ENCODE measurements at regions not wholly inside any gene's neighbourhood (a gene's known extent, or its start where the extent isn't known, plus 50 kb on each side); places are given as distances from the start of the nearest gene placed in this dataset.

GRCh38 chr2:11903085-11903606 is 156.7 kb downstream of the LPIN1 start:
- H3K4me3 ChIP-seq (ENCODE audit: low read depth, poor library complexity, severe bottlenecking) = no peak overlapping the region
- intact Hi-C loops (cut with DNase I; ENCODE audit: low total_unique reads) = loop anchor here (2.0 kb wide), 1 partner anchor 28 kb away; no protein-coding TSS in a partner anchor
- no peak for DNase-seq (ENCODE audit: low spot score in 2 of 2)
- TF ChIP-seq POLR2A (IDR thresholded peaks at IDR 0.05) = no peak
- WGBS, 2 donors = 67 to 82% methylated on average over 4 of the region's 4 CpGs

- TF ChIP-seq CTCF (IDR thresholded peaks at IDR 0.05) (no peak), POLR2A (IDR thresholded peaks at IDR 0.05) (no peak)
- WGBS, 2 donors = 85 to 86% methylated on average over 5 of the region's 5 CpGs
- DNase-seq (ENCODE audit: low spot score in 2 of 2) = no peak
- intact Hi-C loops (cut with DNase I; ENCODE audit: low total_unique reads) = no loop called here
- no peak overlapping the region for H3K4me3 ChIP-seq (ENCODE audit: low read depth, poor library complexity, severe bottlenecking)
These were observed 157.6 kb downstream of the LPIN1 start for GRCh38 chr2:11904029-11904428.

- H3K4me3 ChIP-seq (ENCODE audit: low read depth, poor library complexity, severe bottlenecking) = no peak overlapping the region
- intact Hi-C loops (cut with DNase I; ENCODE audit: low total_unique reads) = no loop called here
- TF ChIP-seq POLR2A (IDR thresholded peaks at IDR 0.05) = no peak
- no peak for TF ChIP-seq CTCF (IDR thresholded peaks at IDR 0.05)
- DNase-seq (ENCODE audit: low spot score in 2 of 2) = no peak
- WGBS, 2 donors = 68 to 74% methylated on average over 3 of the region's 3 CpGs
These were observed 158.5 kb downstream of the LPIN1 start for GRCh38 chr2:11904941-11905340.

DNA sequence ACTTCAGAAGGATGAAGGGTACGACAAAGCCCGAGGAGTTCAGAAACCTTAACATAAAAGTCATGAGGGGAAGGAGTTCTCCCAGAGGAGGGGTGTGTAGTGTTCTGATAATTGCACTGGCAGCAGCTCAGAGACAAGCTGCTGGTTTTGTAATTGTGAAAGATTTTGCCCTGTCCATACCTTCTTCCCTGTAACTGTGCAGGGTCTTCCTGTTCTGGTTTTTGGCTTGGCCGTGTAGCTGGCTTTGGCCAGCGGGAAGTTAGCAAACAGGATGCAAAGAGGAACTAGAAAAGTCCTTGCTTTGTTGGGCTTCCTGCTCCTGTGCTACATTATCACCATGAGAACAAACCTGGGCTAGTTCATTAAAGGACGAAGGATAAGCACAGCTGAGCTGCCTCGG is 160.8 kb downstream of the LPIN1 start:
- intact Hi-C loops (cut with DNase I; ENCODE audit: low total_unique reads) = no loop called here
- DNase-seq (ENCODE audit: low spot score in 2 of 2) = no peak
- 76 to 80% methylated on average over 6 of the region's 6 CpGs for WGBS, 2 donors
- H3K4me3 ChIP-seq (ENCODE audit: low read depth, poor library complexity, severe bottlenecking) = no peak overlapping the region
- TF ChIP-seq POLR2A (IDR thresholded peaks at IDR 0.05) (no peak), CTCF (IDR thresholded peaks at IDR 0.05) (no peak)

DNA sequence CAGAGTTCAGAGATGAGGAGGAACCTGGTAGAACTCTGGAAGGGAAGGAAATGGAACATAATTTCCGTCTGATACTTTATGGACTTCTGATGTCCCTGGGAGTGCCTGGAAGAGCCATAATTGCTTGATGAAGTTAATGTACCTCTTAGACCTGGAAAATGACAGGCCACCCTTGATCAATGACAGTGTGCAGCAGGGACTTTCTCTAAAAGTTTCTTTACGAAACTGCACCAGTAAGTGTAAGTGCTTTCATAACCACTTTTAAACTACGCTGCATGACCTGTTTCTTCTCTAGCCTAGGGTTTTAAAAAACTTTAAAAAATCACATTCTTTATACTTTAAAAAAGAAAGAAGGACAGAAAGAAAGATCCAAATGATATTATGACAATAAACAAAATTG is 164.5 kb downstream of the LPIN1 start:
- TF ChIP-seq POLR2A (IDR thresholded peaks at IDR 0.05) (no peak), CTCF (IDR thresholded peaks at IDR 0.05) (no peak)
- no peak overlapping the region for H3K4me3 ChIP-seq (ENCODE audit: low read depth, poor library complexity, severe bottlenecking)
- DNase-seq (ENCODE audit: low spot score in 2 of 2) = no peak
- WGBS, 2 donors = 97 to 100% methylated on average over 3 of the region's 3 CpGs
- intact Hi-C loops (cut with DNase I; ENCODE audit: low total_unique reads) = no loop called here

- intact Hi-C loops (cut with DNase I; ENCODE audit: low total_unique reads) = no loop called here
- H3K4me3 ChIP-seq (ENCODE audit: low read depth, poor library complexity, severe bottlenecking) = no peak overlapping the region
- WGBS, 2 donors = 95 to 97% methylated on average over 1 of the region's 1 CpG
- no peak for TF ChIP-seq POLR2A (IDR thresholded peaks at IDR 0.05)
- TF ChIP-seq CTCF (IDR thresholded peaks at IDR 0.05) = no peak
- DNase-seq (ENCODE audit: low spot score in 2 of 2) = no peak
These were observed 166.5 kb downstream of the LPIN1 start for GRCh38 chr2:11912980-11913379.
